CD4-positive, CD25-positive, alpha-beta regulatory T cell (primary cell): ENCODE measurements at regions not wholly inside any gene's neighbourhood (a gene's known extent, or its start where the extent isn't known, plus 50 kb on each side); places are given as distances from the start of the nearest gene placed in this dataset.
"Not testable (repeated sequence)": the region's sequence is repeated elsewhere in the genome, so short reads cannot be mapped to it uniquely, and the experiment has no call there.

Experiments used
- ATAC-seq, 2 donors: fragments of 150-1000 bp; cut with Tn5 transposase; one replicate each; pipeline ENCODE4 v1.10.0; 2021; ENCODE audit warnings: low read depth in 2 of 2, moderate number of reproducible peaks in 2 of 2, moderate library complexity in 1 of 2
- DNase-seq, 3 donors: peaks; one replicate each; pipeline versions ENCODE4 v3.0.0 to v3.0.0-alpha.2; 2012 to 2022; ENCODE audit warnings: mixed read lengths in 1 of 3
- H3K27ac ChIP-seq: one replicate; pipeline ENCODE4 v1.7.0; 2013; ENCODE audit warnings: mild to moderate bottlenecking, low read length; ENCODE audit not compliant: insufficient read depth, poor library complexity, severe bottlenecking
- H3K27me3 ChIP-seq: one replicate; pipeline ENCODE4 v1.7.0; 2013; ENCODE audit warnings: low read length; ENCODE audit not compliant: control insufficient read depth, insufficient read depth
- H3K36me3 ChIP-seq: one replicate; pipeline ENCODE4 v1.7.0; 2013; ENCODE audit warnings: mild to moderate bottlenecking, low read length, moderate library complexity; ENCODE audit not compliant: control insufficient read depth, insufficient read depth
- H3K4me1 ChIP-seq: 2 replicates; pipeline ENCODE4 v1.7.0; 2013; ENCODE audit warnings: mild to moderate bottlenecking, low read length; ENCODE audit not compliant: insufficient read depth, control insufficient read depth, poor library complexity, severe bottlenecking
- H3K4me3 ChIP-seq: one replicate; pipeline ENCODE4 v1.7.0; 2013; ENCODE audit warnings: low read depth, mild to moderate bottlenecking, low read length, moderate library complexity
- H3K9me3 ChIP-seq, 2 experiments: 1 replicate in 1 of 2; 2 replicates in 1 of 2; pipeline ENCODE4 v1.7.0; 2013; ENCODE audit warnings: low read length in 2 of 2, mild to moderate bottlenecking in 1 of 2, moderate library complexity in 1 of 2; ENCODE audit not compliant: control insufficient read depth in 2 of 2
- H3K27ac Mint-ChIP-seq, 3 donors: one replicate each; pipeline ENCODE4 v1.8.0; 2020 to 2022; ENCODE audit warnings: mild to moderate bottlenecking in 3 of 3, mixed read lengths in 3 of 3, moderate library complexity in 2 of 3
- H3K27me3 Mint-ChIP-seq: one replicate; pipeline ENCODE4 v1.8.0; 2022; ENCODE audit warnings: mild to moderate bottlenecking, mixed read lengths
- H3K36me3 Mint-ChIP-seq: one replicate; pipeline ENCODE4 v1.8.0; 2020; ENCODE audit warnings: mixed read lengths
- H3K4me1 Mint-ChIP-seq, 4 donors: one replicate each; pipeline ENCODE4 v1.8.0; 2020 to 2022; ENCODE audit warnings: mixed read lengths in 4 of 4, mild to moderate bottlenecking in 1 of 4
- H3K4me3 Mint-ChIP-seq, 4 donors: one replicate each; pipeline ENCODE4 v1.8.0; 2020 to 2022; ENCODE audit warnings: mild to moderate bottlenecking in 4 of 4, mixed read lengths in 4 of 4, moderate library complexity in 3 of 4
- H3K9me3 Mint-ChIP-seq, 7 donors: one replicate each; pipeline ENCODE4 v1.8.0; 2020 to 2022; ENCODE audit warnings: mixed read lengths in 7 of 7, mild to moderate bottlenecking in 3 of 7, moderate library complexity in 2 of 7

- no peak overlapping the region for H3K27ac ChIP-seq
- Mint-ChIP-seq H3K4me3 (no peak overlapping the region), H3K4me1 (no peaks in the 10 kb centered on the region), H3K9me3 (peaks cover 0 to 6% (median 0%) of the 10 kb centered on the region in 7 donors), H3K27me3 (no peaks in the 10 kb centered on the region), H3K36me3 (no peaks in the 10 kb centered on the region), H3K27ac (no peak overlapping the region)
- no peaks in the 10 kb centered on the region for H3K9me3 ChIP-seq
- H3K4me3 ChIP-seq = no peak overlapping the region
- ATAC-seq (no peak), DNase-seq (no peak)
- no peaks in the 10 kb centered on the region for H3K27me3 ChIP-seq
- H3K36me3 ChIP-seq = no peaks in the 10 kb centered on the region
- H3K4me1 ChIP-seq = no peaks in the 10 kb centered on the region
Measured at GRCh38 chr3:147333098-147333497, 73.2 kb downstream of the ZIC4 start.

GRCh38 chr3:147328711-147329110 lies 77.6 kb downstream of the ZIC4 start:
- H3K27me3 Mint-ChIP-seq = no peaks in the 10 kb centered on the region
- Histone ChIP-seq H3K27me3 (no peaks in the 10 kb centered on the region), H3K27ac (no peak overlapping the region), H3K4me1 (no peaks in the 10 kb centered on the region), H3K4me3 (no peak overlapping the region), H3K9me3 (no peaks in the 10 kb centered on the region), H3K36me3 (no peaks in the 10 kb centered on the region)
- DNase-seq = no peak
- H3K9me3 Mint-ChIP-seq = peaks cover 0 to 5% (median 0%) of the 10 kb centered on the region in 7 donors
- ATAC-seq = no peak
- H3K4me3 Mint-ChIP-seq = no peak overlapping the region
- no peaks in the 10 kb centered on the region for H3K4me1 Mint-ChIP-seq
- no peaks in the 10 kb centered on the region for H3K36me3 Mint-ChIP-seq
- H3K27ac Mint-ChIP-seq = no peak overlapping the region

- H3K4me3 ChIP-seq = no peak overlapping the region
- DNase-seq (no peak), ATAC-seq (no peak)
- Mint-ChIP-seq H3K36me3 (no peaks in the 10 kb centered on the region), H3K4me3 (no peak overlapping the region), H3K27ac (no peak overlapping the region), H3K4me1 (no peaks in the 10 kb centered on the region), H3K9me3 (peaks cover 0 to 7% (median 2%) of the 10 kb centered on the region in 7 donors), H3K27me3 (no peaks in the 10 kb centered on the region)
- H3K4me1 ChIP-seq = no peaks in the 10 kb centered on the region
- no peaks in the 10 kb centered on the region for H3K9me3 ChIP-seq
- no peaks in the 10 kb centered on the region for H3K36me3 ChIP-seq
- H3K27ac ChIP-seq = no peak overlapping the region
- H3K27me3 ChIP-seq = no peaks in the 10 kb centered on the region
Measured at GRCh38 chr3:147324356-147324755, 82.0 kb downstream of the ZIC4 start.

GRCh38 chr3:147318900-147319299 lies 87.4 kb downstream of the ZIC4 start:
- H3K36me3 ChIP-seq = no peaks in the 10 kb centered on the region
- H3K9me3 ChIP-seq = no peaks in the 10 kb centered on the region
- no peaks in the 10 kb centered on the region for H3K36me3 Mint-ChIP-seq
- no peaks in the 10 kb centered on the region for H3K4me1 Mint-ChIP-seq
- H3K27me3 Mint-ChIP-seq = no peaks in the 10 kb centered on the region
- no peaks in the 10 kb centered on the region for H3K27me3 ChIP-seq
- no peak overlapping the region for H3K4me3 ChIP-seq
- H3K27ac ChIP-seq = no peak overlapping the region
- H3K27ac Mint-ChIP-seq = no peak overlapping the region
- H3K9me3 Mint-ChIP-seq = peaks cover 0 to 5% (median 0%) of the 10 kb centered on the region in 7 donors
- H3K4me3 Mint-ChIP-seq = no peak overlapping the region
- H3K4me1 ChIP-seq = no peaks in the 10 kb centered on the region
- ATAC-seq = no peak
- DNase-seq = no peak

- not testable (repeated sequence) for H3K9me3 ChIP-seq, H3K27ac Mint-ChIP-seq, H3K27ac ChIP-seq, H3K4me1 Mint-ChIP-seq, H3K36me3 Mint-ChIP-seq, H3K4me3 ChIP-seq, ATAC-seq, H3K27me3 Mint-ChIP-seq, H3K9me3 Mint-ChIP-seq, H3K27me3 ChIP-seq, H3K36me3 ChIP-seq, H3K4me3 Mint-ChIP-seq, DNase-seq, H3K4me1 ChIP-seq
Measured at GRCh38 chr3:147317080-147317479, 89.3 kb downstream of the ZIC4 start.

- Histone ChIP-seq H3K4me3 (no peak overlapping the region), H3K36me3 (no peaks in the 10 kb centered on the region), H3K27ac (no peak overlapping the region), H3K9me3 (no peaks in the 10 kb centered on the region), H3K27me3 (no peaks in the 10 kb centered on the region), H3K4me1 (no peaks in the 10 kb centered on the region)
- Mint-ChIP-seq H3K4me3 (no peak overlapping the region), H3K27me3 (no peaks in the 10 kb centered on the region), H3K36me3 (no peaks in the 10 kb centered on the region), H3K27ac (no peak overlapping the region), H3K9me3 (peaks cover 0 to 5% (median 0%) of the 10 kb centered on the region in 7 donors), H3K4me1 (no peaks in the 10 kb centered on the region)
- no peak for ATAC-seq
- no peak for DNase-seq
Measured at GRCh38 chr3:147313513-147313912, 92.8 kb downstream of the ZIC4 start.

- H3K27ac ChIP-seq = no peak overlapping the region
- H3K36me3 ChIP-seq = no peaks in the 10 kb centered on the region
- no peak overlapping the region for H3K4me3 ChIP-seq
- H3K4me1 ChIP-seq = no peaks in the 10 kb centered on the region
- Mint-ChIP-seq H3K9me3 (peaks cover 0 to 5% (median 0%) of the 10 kb centered on the region in 7 donors), H3K36me3 (no peaks in the 10 kb centered on the region), H3K27me3 (no peaks in the 10 kb centered on the region), H3K27ac (no peak overlapping the region), H3K4me1 (no peaks in the 10 kb centered on the region), H3K4me3 (no peak overlapping the region)
- no peak for DNase-seq
- H3K9me3 ChIP-seq = no peaks in the 10 kb centered on the region
- no peak for ATAC-seq
- H3K27me3 ChIP-seq = no peaks in the 10 kb centered on the region
Measured at GRCh38 chr3:147312786-147313280, 93.5 kb downstream of the ZIC4 start.

GRCh38 chr3:147311716-147312115 lies 94.6 kb downstream of the ZIC4 start:
- ATAC-seq (no peak), DNase-seq (no peak)
- Histone ChIP-seq H3K27me3 (no peaks in the 10 kb centered on the region), H3K4me1 (no peaks in the 10 kb centered on the region), H3K36me3 (no peaks in the 10 kb centered on the region), H3K9me3 (no peaks in the 10 kb centered on the region), H3K27ac (no peak overlapping the region), H3K4me3 (no peak overlapping the region)
- peaks cover 0 to 5% (median 0%) of the 10 kb centered on the region in 7 donors for H3K9me3 Mint-ChIP-seq
- no peaks in the 10 kb centered on the region for H3K4me1 Mint-ChIP-seq
- no peak overlapping the region for H3K4me3 Mint-ChIP-seq
- H3K27ac Mint-ChIP-seq = no peak overlapping the region
- no peaks in the 10 kb centered on the region for H3K27me3 Mint-ChIP-seq
- H3K36me3 Mint-ChIP-seq = no peaks in the 10 kb centered on the region
